ENCODE measurements at regions not wholly inside any gene's neighbourhood (a gene's known extent, or its start where the extent isn't known, plus 50 kb on each side); places are given as distances from the start of the nearest gene placed in this dataset.

DNA sequence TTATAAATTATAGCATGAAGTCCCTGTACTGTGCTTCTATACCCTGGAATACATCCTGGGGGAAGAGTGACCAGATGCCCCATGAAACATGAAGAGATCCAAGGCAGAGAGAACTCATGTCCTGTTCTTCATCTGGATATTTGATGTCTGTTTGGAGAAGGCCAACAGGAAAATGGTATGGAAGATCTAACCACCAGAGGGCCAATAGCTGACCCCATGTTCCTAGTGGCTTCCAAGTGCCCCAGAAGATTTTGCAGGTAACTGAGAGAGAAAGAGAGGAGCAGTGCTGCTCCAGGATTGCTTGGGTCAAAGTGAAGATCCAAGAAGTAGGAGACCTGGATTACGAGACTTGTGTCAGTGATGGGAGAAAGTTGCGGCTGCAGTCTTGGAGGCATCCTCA is 90.2 kb upstream of the TSPAN5 start:
- DNase-seq, result no peak
- H3K36me3 Mint-ChIP-seq, result no peaks in the 10 kb centered on the region
- POLR2A ChIA-PET, result no interaction called here
- no peaks in the 10 kb centered on the region for H3K27me3 Mint-ChIP-seq
- H3K4me3 Mint-ChIP-seq, result no peak overlapping the region
- H3K27ac Mint-ChIP-seq, result no peak overlapping the region
- ATAC-seq, result no peak
- peaks cover 0 to 5% (median 2%) of the 10 kb centered on the region in 4 donors for H3K4me1 Mint-ChIP-seq
- H3K9me3 Mint-ChIP-seq, result no peaks in the 10 kb centered on the region

DNA sequence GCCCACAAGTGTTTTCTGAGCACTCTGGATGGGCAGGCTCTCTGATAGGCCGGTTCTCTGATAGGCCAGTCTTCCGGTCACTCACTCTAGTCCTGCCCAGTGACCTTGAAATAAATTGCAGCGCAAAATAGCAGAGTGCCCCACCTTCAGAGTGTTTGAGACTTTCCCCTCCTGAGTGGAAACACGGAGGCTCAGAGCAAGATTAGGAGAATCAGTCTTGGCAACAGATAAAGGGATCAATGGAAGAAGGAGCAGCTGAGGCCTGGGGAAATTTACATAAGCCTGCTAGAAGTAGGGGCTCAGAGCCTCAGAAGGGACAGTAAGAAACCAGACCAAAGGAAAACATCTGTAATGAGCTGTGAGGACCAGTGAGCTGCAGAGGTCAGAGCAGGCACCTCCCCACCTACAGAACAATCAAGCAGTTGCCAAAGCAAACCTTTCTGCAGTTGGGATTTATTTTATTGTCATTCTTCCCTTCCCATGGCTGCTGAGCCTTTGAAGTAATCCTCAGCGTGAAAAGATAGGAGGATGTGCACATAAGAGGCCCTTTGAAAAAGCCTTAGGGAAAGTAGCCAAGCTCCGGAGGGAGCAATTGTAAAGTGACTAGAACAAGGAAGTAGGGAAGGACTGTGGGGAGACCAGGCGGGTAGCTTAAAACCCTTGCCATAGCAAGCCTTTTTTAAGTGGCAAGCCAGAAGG is 89.1 kb upstream of the TSPAN5 start:
- H3K36me3 Mint-ChIP-seq, result no peaks in the 10 kb centered on the region
- peaks cover 0 to 5% (median 2%) of the 10 kb centered on the region in 4 donors for H3K4me1 Mint-ChIP-seq
- POLR2A ChIA-PET, result interaction anchor here (0.7 kb wide), 1 partner anchor 62 kb away, joined by 3 read pairs; no protein-coding TSS in a partner anchor
- no peaks in the 10 kb centered on the region for H3K9me3 Mint-ChIP-seq
- H3K27ac Mint-ChIP-seq, result no peak overlapping the region
- DNase-seq (no peak), ATAC-seq (no peak)
- H3K27me3 Mint-ChIP-seq, result no peaks in the 10 kb centered on the region
- H3K4me3 Mint-ChIP-seq, result no peak overlapping the region

DNA sequence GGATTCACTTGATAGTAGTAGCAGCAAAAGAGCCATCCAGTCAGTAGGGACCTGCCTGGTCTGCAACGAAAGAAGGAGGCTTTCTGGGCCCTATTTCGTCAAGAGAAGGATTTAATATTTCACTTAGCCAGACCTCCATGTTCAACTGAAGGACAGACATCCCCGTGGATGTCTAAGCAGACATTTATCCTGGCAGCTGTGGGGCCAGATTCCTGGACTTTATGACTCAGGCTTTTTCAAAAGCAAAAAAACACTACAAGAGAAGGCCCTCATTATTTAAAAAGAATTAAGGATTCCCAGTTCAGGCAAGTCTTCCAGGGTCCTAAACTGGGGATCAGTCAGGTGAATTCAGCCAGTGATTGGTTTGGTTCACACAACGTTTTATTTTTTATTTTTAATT is 88.5 kb upstream of the TSPAN5 start:
- Mint-ChIP-seq H3K4me3 (no peak overlapping the region), H3K27ac (no peak overlapping the region), H3K9me3 (no peaks in the 10 kb centered on the region), H3K27me3 (no peaks in the 10 kb centered on the region), H3K4me1 (peaks cover 0 to 5% (median 2%) of the 10 kb centered on the region in 4 donors), H3K36me3 (no peaks in the 10 kb centered on the region)
- no peak for ATAC-seq
- POLR2A ChIA-PET, result no interaction called here
- DNase-seq, result no peak

DNA sequence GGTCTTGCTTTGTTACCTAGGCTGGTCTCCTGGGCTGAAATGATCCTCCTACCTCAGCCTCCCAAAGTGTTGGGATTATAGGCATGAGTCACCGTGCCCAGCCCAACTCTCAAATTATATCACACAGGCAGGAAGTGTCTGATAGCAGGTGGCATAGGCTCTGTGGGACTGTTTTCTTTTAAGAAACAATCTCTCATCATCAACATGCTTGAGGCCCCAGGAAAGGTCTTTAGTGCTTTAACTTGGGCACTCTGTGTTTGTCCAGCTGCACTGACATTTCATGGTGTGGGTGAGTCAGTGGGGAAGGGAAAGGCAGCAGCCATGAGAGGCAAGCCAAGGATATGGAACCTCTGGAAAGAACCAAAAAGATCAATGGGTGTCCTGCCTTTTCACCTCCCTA is 88.1 kb upstream of the TSPAN5 start:
- DNase-seq (no peak), ATAC-seq (no peak)
- Mint-ChIP-seq H3K4me1 (peaks cover 0 to 5% (median 2%) of the 10 kb centered on the region in 4 donors), H3K27me3 (no peaks in the 10 kb centered on the region), H3K9me3 (no peaks in the 10 kb centered on the region), H3K4me3 (no peak overlapping the region), H3K27ac (no peak overlapping the region), H3K36me3 (no peaks in the 10 kb centered on the region)
- POLR2A ChIA-PET, result no interaction called here

DNA sequence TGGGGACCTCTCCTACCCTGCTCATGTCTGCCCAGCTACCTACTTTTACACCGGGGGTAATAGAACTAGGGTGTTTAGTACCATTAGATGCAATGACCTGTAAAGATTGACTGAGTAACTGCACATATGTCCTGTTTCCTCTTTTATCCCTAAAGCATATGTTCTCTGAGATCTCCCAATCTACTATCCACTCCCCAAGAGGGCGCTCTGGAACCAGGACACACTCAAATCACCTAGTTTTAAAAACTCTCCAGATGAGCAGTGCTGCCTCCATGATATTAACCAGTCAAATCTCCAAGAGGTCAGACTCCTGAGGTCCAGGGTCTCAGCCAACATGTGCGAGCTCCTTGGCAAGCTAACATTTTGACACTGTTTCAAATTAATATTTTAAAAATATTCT is 87.0 kb upstream of the TSPAN5 start:
- H3K4me1 Mint-ChIP-seq, result peaks cover 0 to 5% (median 2%) of the 10 kb centered on the region in 4 donors
- DNase-seq, result no peak
- H3K4me3 Mint-ChIP-seq, result no peak overlapping the region
- H3K36me3 Mint-ChIP-seq, result no peaks in the 10 kb centered on the region
- H3K9me3 Mint-ChIP-seq, result no peaks in the 10 kb centered on the region
- POLR2A ChIA-PET, result no interaction called here
- H3K27ac Mint-ChIP-seq, result no peak overlapping the region
- no peak for ATAC-seq
- H3K27me3 Mint-ChIP-seq, result no peaks in the 10 kb centered on the region

DNA sequence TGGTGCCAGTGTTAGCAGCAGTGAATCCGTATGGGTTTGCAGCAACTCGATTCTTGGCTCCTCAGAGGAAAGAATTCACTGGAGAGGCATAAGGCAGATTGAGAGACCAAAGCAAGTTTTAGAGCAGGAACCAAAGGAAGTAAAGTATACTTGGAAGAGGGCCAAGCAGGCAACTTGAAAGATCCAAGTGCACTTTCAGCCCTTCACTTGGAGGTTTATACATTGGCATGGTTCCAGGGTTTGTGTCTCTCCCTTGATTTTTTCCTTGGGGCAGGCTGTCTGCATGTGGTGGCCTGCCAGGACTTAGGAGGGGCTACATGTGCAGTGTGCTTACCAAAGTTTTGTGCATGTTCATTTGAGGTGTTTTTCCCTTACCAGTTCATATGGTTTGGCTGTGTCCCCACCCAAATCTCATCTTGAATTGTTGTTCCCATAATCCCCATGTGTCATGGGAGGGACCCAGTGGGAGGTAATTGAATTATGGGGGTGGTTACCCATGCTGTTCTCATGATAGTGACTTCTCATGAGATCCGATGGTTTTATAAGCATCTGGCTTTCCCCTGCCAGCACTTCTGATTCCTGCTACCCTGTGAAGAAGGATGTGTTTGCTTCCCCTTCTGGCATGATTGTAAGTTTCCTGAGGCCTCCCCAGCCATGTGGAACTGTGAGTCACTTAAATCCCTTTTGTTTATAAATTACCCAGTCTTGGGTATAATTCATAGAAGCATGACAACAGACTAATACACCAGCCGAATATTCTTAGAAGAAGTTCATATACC is 86.2 kb upstream of the TSPAN5 start:
- Mint-ChIP-seq H3K9me3 (no peaks in the 10 kb centered on the region), H3K4me3 (no peak overlapping the region), H3K4me1 (peaks cover 0 to 5% (median 4%) of the 10 kb centered on the region in 4 donors), H3K36me3 (no peaks in the 10 kb centered on the region), H3K27ac (no peak overlapping the region), H3K27me3 (no peaks in the 10 kb centered on the region)
- no peak for DNase-seq
- ATAC-seq, result no peak
- POLR2A ChIA-PET, result no interaction called here

DNA sequence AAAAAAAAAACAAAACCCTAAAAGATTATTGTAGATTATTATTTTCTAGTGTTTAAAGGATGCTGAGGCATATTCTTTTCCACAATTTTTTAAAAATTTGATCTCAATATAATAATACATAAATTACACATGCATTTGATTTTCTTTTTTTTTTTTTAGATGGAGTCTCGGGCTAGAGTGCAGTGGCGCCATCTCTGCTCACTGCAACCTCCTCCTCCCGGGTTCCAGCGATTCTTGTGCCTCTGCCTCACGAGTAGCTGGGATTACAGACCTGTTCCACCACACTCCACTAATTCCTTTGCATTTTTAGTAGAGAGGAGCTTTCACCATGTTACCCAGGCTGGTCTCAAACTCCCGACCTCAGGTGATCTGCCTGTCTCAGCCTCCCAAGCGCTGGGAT is 83.5 kb upstream of the TSPAN5 start:
- ATAC-seq (no peak), DNase-seq (no peak)
- Mint-ChIP-seq H3K27me3 (no peaks in the 10 kb centered on the region), H3K4me1 (peaks cover 0 to 5% (median 2%) of the 10 kb centered on the region in 4 donors), H3K9me3 (peaks cover 0 to 14% (median 0%) of the 10 kb centered on the region in 9 donors), H3K36me3 (peaks cover 0 to 10% (median 0%) of the 10 kb centered on the region in 3 donors), H3K27ac (no peak overlapping the region), H3K4me3 (no peak overlapping the region)
- POLR2A ChIA-PET, result no interaction called here

DNA sequence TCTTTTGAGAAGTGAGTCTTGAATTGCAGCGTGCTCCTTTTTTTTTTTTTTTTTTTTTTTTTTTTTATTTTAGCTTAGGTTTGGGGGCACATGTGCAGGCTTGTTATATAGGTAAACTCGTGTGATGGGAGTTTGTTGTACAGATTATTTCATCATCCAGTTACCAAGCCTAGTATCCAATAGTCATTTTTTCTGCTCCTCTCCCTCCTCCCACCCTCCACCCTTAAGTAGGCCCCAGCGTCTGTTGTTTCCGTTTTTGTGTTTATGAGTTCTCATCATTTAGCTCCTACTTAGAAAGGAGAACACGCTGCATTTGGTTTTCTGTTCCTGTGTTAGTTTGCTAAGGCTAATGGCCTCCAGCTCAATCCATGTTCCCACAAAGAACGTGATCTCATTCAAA is 81.3 kb upstream of the TSPAN5 start:
- no peak overlapping the region for H3K27ac Mint-ChIP-seq
- DNase-seq (no peak), ATAC-seq (no peak)
- H3K4me1 Mint-ChIP-seq, result peaks cover 0 to 3% (median under 1%) of the 10 kb centered on the region in 4 donors
- no peak overlapping the region for H3K4me3 Mint-ChIP-seq
- peaks cover 0 to 14% (median 0%) of the 10 kb centered on the region in 9 donors for H3K9me3 Mint-ChIP-seq
- POLR2A ChIA-PET, result no interaction called here
- peaks cover 0 to 10% (median 0%) of the 10 kb centered on the region in 3 donors for H3K36me3 Mint-ChIP-seq
- no peaks in the 10 kb centered on the region for H3K27me3 Mint-ChIP-seq

DNA sequence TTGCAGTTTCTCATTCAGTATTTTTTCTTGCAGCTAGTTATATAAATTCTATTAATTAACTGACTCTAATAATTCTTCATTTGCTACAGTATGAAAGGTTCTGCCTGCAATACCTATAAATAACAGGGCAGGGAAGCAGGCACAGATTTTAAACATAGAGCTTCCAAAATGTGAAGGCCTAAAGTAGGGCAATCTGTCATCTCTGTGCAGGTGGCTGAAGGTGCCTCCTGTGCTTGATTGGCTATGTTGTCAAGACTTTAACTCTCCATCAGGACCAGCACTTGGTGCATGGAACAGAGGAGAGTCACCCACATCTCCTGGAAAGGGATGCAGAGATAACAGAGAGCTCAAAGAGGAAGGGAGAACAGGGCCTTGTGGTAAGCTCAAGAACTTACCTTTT is 75.2 kb upstream of the TSPAN5 start:
- Mint-ChIP-seq H3K27me3 (no peaks in the 10 kb centered on the region), H3K9me3 (peaks cover 0 to 12% (median 0%) of the 10 kb centered on the region in 9 donors), H3K36me3 (peaks cover 0 to 10% (median 0%) of the 10 kb centered on the region in 3 donors), H3K4me1 (peaks cover 0 to under 1% (median under 1%) of the 10 kb centered on the region in 4 donors), H3K4me3 (no peak overlapping the region), H3K27ac (no peak overlapping the region)
- POLR2A ChIA-PET, result no interaction called here
- DNase-seq (no peak), ATAC-seq (no peak)

DNA sequence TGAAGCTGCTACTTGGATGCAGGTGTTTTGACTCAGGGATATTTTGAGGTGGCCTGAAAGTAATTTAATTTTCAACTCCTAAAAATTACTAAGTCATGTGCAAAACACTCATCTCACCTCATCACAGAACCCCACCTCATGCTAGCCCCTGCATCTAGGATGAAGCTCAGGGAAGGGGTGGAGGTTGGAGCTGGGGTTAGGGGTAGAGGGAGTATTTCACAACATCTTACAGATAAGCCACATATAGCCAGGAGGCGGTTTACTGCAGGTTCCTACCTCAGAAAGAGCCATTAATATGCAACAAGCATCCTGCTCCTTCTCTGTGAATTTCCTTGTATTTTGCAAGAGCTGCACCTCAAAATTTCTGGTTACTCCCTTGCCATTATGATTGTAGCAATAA is 70.5 kb upstream of the TSPAN5 start:
- no peaks in the 10 kb centered on the region for H3K27me3 Mint-ChIP-seq
- no peak overlapping the region for H3K27ac Mint-ChIP-seq
- H3K4me1 Mint-ChIP-seq, result peaks cover 4 to 8% (median 6%) of the 10 kb centered on the region in 4 donors
- POLR2A ChIA-PET, result no interaction called here
- H3K9me3 Mint-ChIP-seq, result peaks cover 0 to 30% (median 18%) of the 10 kb centered on the region in 9 donors
- H3K4me3 Mint-ChIP-seq, result no peak overlapping the region
- peaks cover 0 to 12% (median 0%) of the 10 kb centered on the region in 3 donors for H3K36me3 Mint-ChIP-seq
- ATAC-seq, result no peak
- DNase-seq, result no peak

DNA sequence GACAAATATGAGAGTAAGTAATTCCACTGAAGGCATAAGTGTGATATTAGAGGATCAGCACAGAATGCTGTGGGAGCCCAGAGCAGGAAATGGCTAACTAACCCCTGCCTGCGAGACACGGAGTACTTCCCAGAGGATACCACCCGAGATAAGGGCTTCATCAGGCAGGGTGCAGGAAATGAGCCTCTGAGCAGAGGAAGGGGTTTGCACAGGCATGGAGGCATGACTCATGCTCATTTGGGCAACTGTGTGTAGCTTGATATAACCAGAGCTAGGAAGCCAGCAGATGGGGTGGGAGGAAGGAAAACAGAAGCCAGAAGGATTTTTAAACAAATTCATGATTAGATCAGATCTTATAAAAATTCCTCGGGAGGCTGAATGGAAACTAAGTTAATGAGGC is 70.0 kb upstream of the TSPAN5 start:
- Mint-ChIP-seq H3K27me3 (no peaks in the 10 kb centered on the region), H3K4me1 (peaks cover 4 to 8% (median 6%) of the 10 kb centered on the region in 4 donors), H3K9me3 (peaks cover 0 to 34% (median 18%) of the 10 kb centered on the region in 9 donors), H3K27ac (peak overlapping the region in 2 of 10 donors; percentile 12 to 66), H3K4me3 (peak overlapping the region in 1 of 10 donors; percentile 11), H3K36me3 (peaks cover 0 to 14% (median 0%) of the 10 kb centered on the region in 3 donors)
- no peak for ATAC-seq
- POLR2A ChIA-PET, result no interaction called here
- DNase-seq, result no peak

DNA sequence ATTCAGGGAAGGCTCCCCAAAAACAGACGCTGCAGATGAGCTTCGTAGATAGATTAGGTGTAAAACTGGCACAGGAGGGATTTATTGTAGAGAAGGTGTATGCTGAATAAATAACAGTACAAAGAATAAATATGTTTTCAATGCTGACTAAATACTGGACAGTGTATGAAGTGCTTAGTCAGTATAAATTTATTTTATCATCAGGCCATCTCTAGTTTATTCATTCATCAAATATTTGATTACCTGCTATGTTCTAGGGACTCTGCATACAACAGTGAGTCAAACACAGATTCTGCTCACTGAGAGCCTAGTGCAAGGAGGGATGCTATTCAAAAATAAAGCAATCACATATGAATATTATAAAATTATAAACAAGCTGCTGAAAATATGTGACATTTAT is 63.6 kb upstream of the TSPAN5 start:
- ATAC-seq, result no peak
- H3K36me3 Mint-ChIP-seq, result peaks cover 0 to 14% (median 6%) of the 10 kb centered on the region in 3 donors
- no peak for DNase-seq
- H3K27ac Mint-ChIP-seq, result no peak overlapping the region
- peaks cover 0 to 51% (median 21%) of the 10 kb centered on the region in 9 donors for H3K9me3 Mint-ChIP-seq
- H3K27me3 Mint-ChIP-seq, result no peaks in the 10 kb centered on the region
- H3K4me1 Mint-ChIP-seq, result no peaks in the 10 kb centered on the region
- no peak overlapping the region for H3K4me3 Mint-ChIP-seq
- POLR2A ChIA-PET, result no interaction called here

DNA sequence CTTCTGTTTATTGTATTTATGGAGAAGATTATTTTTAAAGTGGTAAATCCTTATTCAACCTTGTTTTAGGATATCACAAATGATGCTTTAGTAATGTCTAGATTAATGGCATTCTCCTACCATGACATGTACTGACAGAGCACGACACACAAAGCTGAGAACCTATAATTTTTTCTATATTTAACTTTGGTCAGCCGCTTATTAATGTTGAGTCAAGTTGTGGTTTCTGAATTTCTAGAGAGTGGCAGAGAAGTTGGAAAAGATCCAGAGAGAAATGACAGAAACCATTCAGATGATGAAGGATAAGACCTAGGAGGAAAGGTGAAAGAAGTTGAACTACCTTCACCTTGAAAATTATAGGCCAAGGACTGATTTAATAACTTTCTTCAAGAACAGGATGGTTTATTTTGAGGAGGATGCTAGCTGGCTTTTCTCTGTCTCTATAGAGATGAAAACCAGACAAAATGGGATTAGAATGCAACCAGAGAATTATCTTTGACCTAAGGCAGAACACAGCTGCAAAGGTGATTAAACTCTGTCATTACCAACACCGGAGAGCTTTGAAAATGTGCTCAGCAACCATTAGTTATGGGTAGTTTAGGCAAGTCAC is 62.6 kb upstream of the TSPAN5 start:
- no peak overlapping the region for H3K27ac Mint-ChIP-seq
- POLR2A ChIA-PET, result no interaction called here
- H3K27me3 Mint-ChIP-seq, result no peaks in the 10 kb centered on the region
- no peak for DNase-seq
- no peak overlapping the region for H3K4me3 Mint-ChIP-seq
- peaks cover 0 to 43% (median 17%) of the 10 kb centered on the region in 9 donors for H3K9me3 Mint-ChIP-seq
- no peak for ATAC-seq
- H3K4me1 Mint-ChIP-seq, result no peaks in the 10 kb centered on the region
- H3K36me3 Mint-ChIP-seq, result peaks cover 0 to 14% (median 6%) of the 10 kb centered on the region in 3 donors
